ENCODE measurements at regions not wholly inside any gene's neighbourhood (a gene's known extent, or its start where the extent isn't known, plus 50 kb on each side); places are given as distances from the start of the nearest gene placed in this dataset.

DNA sequence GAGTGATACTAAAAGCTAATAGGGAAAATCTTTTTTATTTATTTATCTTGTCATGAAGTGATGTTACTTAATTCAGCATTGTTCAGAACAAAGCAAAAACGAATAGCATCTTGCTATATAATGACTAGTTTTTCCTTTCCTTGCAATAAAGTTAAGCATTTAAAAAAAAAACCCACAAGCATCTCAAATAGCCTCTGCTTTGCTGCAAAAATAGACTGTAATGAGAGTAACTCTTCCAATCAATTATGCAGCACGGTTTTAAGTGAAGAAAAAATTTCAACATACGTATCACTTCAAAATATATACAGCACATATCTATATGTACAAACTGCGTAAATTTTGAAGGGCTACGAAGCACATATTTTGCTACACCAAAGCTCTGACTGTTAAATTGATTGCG is 153.3 kb upstream of the VRK2 start:
- Mint-ChIP-seq H3K4me3 (no peak overlapping the region), H3K9me3 (no peaks in the 10 kb centered on the region), H3K36me3 (no peaks in the 10 kb centered on the region), H3K4me1 (peaks cover 0 to 9% (median 6%) of the 10 kb centered on the region in 7 donors), H3K27me3 (peaks cover 0 to 5% (median 0%) of the 10 kb centered on the region in 5 donors), H3K27ac (no peak overlapping the region)
- H3K27ac ChIP-seq (ENCODE audit: low read depth, low read length): no peak overlapping the region
- ChIA-PET POLR2A (no interaction called here), CTCF (no interaction called here)
- ATAC-seq: no peak
- intact Hi-C loops (cut with micrococcal nuclease): no loop called here
- H3K27me3 ChIP-seq (ENCODE audit: control insufficient read depth in 2 of 2, insufficient read depth in 2 of 2, low read length in 2 of 2): no peaks in the 10 kb centered on the region
- H3K9me3 ChIP-seq (ENCODE audit: control insufficient read depth in 2 of 3, low read length in 3 of 3): no peaks in the 10 kb centered on the region
- no peak for DNase-seq
- no peaks in the 10 kb centered on the region for H3K36me3 ChIP-seq (ENCODE audit: control insufficient read depth in 2 of 3, insufficient read depth in 3 of 3, low read length in 3 of 3)
- H3K4me1 ChIP-seq (ENCODE audit: control insufficient read depth in 2 of 2, insufficient read depth in 2 of 2, low read length in 2 of 2): no peaks in the 10 kb centered on the region
- H3K4me3 ChIP-seq (ENCODE audit: low read length): no peak overlapping the region

GRCh38 chr2:57893786-57894185 is 152.8 kb upstream of the VRK2 start:
- ChIA-PET POLR2A (no interaction called here), CTCF (no interaction called here)
- Mint-ChIP-seq H3K9me3 (no peaks in the 10 kb centered on the region), H3K27ac (no peak overlapping the region), H3K4me3 (no peak overlapping the region), H3K27me3 (peaks cover 0 to 5% (median under 1%) of the 10 kb centered on the region in 5 donors), H3K4me1 (peaks cover 0 to 5% (median 1%) of the 10 kb centered on the region in 7 donors), H3K36me3 (no peaks in the 10 kb centered on the region)
- H3K27ac ChIP-seq (ENCODE audit: low read depth, low read length): no peak overlapping the region
- no peak overlapping the region for H3K4me3 ChIP-seq (ENCODE audit: low read length)
- H3K9me3 ChIP-seq (ENCODE audit: control insufficient read depth in 2 of 3, low read length in 3 of 3): no peaks in the 10 kb centered on the region
- DNase-seq (no peak), ATAC-seq (no peak)
- H3K4me1 ChIP-seq (ENCODE audit: control insufficient read depth in 2 of 2, insufficient read depth in 2 of 2, low read length in 2 of 2): no peaks in the 10 kb centered on the region
- H3K27me3 ChIP-seq (ENCODE audit: control insufficient read depth in 2 of 2, insufficient read depth in 2 of 2, low read length in 2 of 2): no peaks in the 10 kb centered on the region
- H3K36me3 ChIP-seq (ENCODE audit: control insufficient read depth in 2 of 3, insufficient read depth in 3 of 3, low read length in 3 of 3): no peaks in the 10 kb centered on the region
- intact Hi-C loops (cut with micrococcal nuclease): no loop called here

GRCh38 chr2:57894381-57894780 is 152.2 kb upstream of the VRK2 start:
- Histone ChIP-seq H3K36me3 (ENCODE audit: control insufficient read depth in 2 of 3, insufficient read depth in 3 of 3, low read length in 3 of 3) (no peaks in the 10 kb centered on the region), H3K9me3 (ENCODE audit: control insufficient read depth in 2 of 3, low read length in 3 of 3) (no peaks in the 10 kb centered on the region), H3K27me3 (ENCODE audit: control insufficient read depth in 2 of 2, insufficient read depth in 2 of 2, low read length in 2 of 2) (no peaks in the 10 kb centered on the region), H3K27ac (ENCODE audit: low read depth, low read length) (no peak overlapping the region), H3K4me3 (ENCODE audit: low read length) (no peak overlapping the region), H3K4me1 (ENCODE audit: control insufficient read depth in 2 of 2, insufficient read depth in 2 of 2, low read length in 2 of 2) (no peaks in the 10 kb centered on the region)
- peaks cover 0 to 7% (median 3%) of the 10 kb centered on the region in 5 donors for H3K27me3 Mint-ChIP-seq
- POLR2A ChIA-PET: no interaction called here
- H3K4me1 Mint-ChIP-seq: peaks cover 0 to 1% (median 0%) of the 10 kb centered on the region in 7 donors
- no peak overlapping the region for H3K4me3 Mint-ChIP-seq
- no peaks in the 10 kb centered on the region for H3K36me3 Mint-ChIP-seq
- CTCF ChIA-PET: no interaction called here
- intact Hi-C loops (cut with micrococcal nuclease): no loop called here
- ATAC-seq (no peak), DNase-seq (no peak)
- no peaks in the 10 kb centered on the region for H3K9me3 Mint-ChIP-seq
- H3K27ac Mint-ChIP-seq: no peak overlapping the region

- H3K4me1 Mint-ChIP-seq: no peaks in the 10 kb centered on the region
- no peak overlapping the region for H3K4me3 Mint-ChIP-seq
- Histone ChIP-seq H3K4me3 (ENCODE audit: low read length) (no peak overlapping the region), H3K4me1 (ENCODE audit: control insufficient read depth in 2 of 2, insufficient read depth in 2 of 2, low read length in 2 of 2) (no peaks in the 10 kb centered on the region), H3K36me3 (ENCODE audit: control insufficient read depth in 2 of 3, insufficient read depth in 3 of 3, low read length in 3 of 3) (no peaks in the 10 kb centered on the region), H3K27me3 (ENCODE audit: control insufficient read depth in 2 of 2, insufficient read depth in 2 of 2, low read length in 2 of 2) (no peaks in the 10 kb centered on the region), H3K27ac (ENCODE audit: low read depth, low read length) (no peak overlapping the region), H3K9me3 (ENCODE audit: control insufficient read depth in 2 of 3, low read length in 3 of 3) (no peaks in the 10 kb centered on the region)
- DNase-seq (no peak), ATAC-seq (no peak)
- ChIA-PET POLR2A (no interaction called here), CTCF (no interaction called here)
- intact Hi-C loops (cut with micrococcal nuclease): no loop called here
- H3K27me3 Mint-ChIP-seq: peaks cover 0 to 14% (median 3%) of the 10 kb centered on the region in 5 donors
- no peaks in the 10 kb centered on the region for H3K36me3 Mint-ChIP-seq
- no peak overlapping the region for H3K27ac Mint-ChIP-seq
- H3K9me3 Mint-ChIP-seq: no peaks in the 10 kb centered on the region
Observed at GRCh38 chr2:57897920-57898319, 148.7 kb upstream of the VRK2 start.

DNA sequence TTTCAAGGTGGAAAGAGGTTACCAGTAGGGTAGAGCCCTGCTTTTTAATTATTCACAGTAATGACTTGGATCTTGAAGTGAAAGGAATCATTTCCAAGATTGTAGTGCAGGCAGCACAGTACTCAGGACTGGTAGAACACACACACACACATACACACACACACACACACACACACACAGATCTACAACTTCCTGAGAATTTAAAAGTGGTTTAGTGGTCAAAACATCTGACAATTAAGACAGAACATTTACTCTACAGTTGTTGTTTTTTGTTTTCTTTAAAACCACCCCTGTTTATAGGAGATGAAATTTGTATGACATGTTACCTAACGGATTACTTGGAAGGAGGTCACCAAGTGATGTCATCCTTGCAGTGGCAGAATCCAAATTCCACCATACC is 146.7 kb upstream of the VRK2 start:
- Histone ChIP-seq H3K27me3 (ENCODE audit: control insufficient read depth in 2 of 2, insufficient read depth in 2 of 2, low read length in 2 of 2) (no peaks in the 10 kb centered on the region), H3K9me3 (ENCODE audit: control insufficient read depth in 2 of 3, low read length in 3 of 3) (no peaks in the 10 kb centered on the region), H3K4me3 (ENCODE audit: low read length) (no peak overlapping the region), H3K27ac (ENCODE audit: low read depth, low read length) (no peak overlapping the region), H3K4me1 (ENCODE audit: control insufficient read depth in 2 of 2, insufficient read depth in 2 of 2, low read length in 2 of 2) (no peaks in the 10 kb centered on the region), H3K36me3 (ENCODE audit: control insufficient read depth in 2 of 3, insufficient read depth in 3 of 3, low read length in 3 of 3) (no peaks in the 10 kb centered on the region)
- H3K27ac Mint-ChIP-seq: no peak overlapping the region
- H3K4me1 Mint-ChIP-seq: no peaks in the 10 kb centered on the region
- H3K4me3 Mint-ChIP-seq: no peak overlapping the region
- no peaks in the 10 kb centered on the region for H3K9me3 Mint-ChIP-seq
- no peaks in the 10 kb centered on the region for H3K36me3 Mint-ChIP-seq
- CTCF ChIA-PET: no interaction called here
- ATAC-seq (no peak), DNase-seq (no peak)
- POLR2A ChIA-PET: no interaction called here
- H3K27me3 Mint-ChIP-seq: peaks cover 0 to 14% (median 3%) of the 10 kb centered on the region in 5 donors
- intact Hi-C loops (cut with micrococcal nuclease): loop anchor here (10.0 kb wide), 2 partner anchors 335 to 655 kb away; no protein-coding TSS in a partner anchor

- intact Hi-C loops (cut with micrococcal nuclease): loop anchor here (10.0 kb wide), 2 partner anchors 332 to 652 kb away; no protein-coding TSS in a partner anchor
- CTCF ChIA-PET: no interaction called here
- no peak overlapping the region for H3K27ac Mint-ChIP-seq
Observed at GRCh38 chr2:57902578-57902977, 144.0 kb upstream of the VRK2 start.

DNA sequence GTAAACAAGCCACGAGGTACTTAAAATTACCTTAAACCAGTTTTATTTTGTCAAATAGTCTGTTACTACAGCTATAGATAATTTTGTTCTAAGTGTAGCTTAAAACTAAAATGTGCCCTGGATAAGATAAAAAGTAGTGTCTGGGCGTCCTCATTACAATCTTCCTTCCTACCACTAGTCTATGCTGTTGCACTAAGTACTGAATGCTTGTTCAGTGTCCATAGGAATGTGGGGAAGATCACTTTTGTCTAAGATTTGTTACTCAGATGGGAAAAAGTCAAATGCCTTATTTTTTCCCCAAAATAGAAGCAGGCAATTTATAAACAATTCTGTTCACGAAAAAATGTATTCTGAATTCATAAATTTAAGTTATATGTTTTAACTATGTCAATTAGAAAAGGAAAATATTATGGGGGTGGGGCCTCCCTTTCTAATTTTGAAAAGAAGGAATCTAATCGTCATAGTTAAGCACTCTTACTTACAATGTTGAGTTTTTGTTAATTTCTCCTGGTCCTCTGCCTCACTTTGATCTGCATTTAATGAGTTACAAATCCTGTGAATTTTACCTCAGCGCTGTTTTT is 140.4 kb upstream of the VRK2 start:
- no peaks in the 10 kb centered on the region for H3K27me3 ChIP-seq (ENCODE audit: control insufficient read depth in 2 of 2, insufficient read depth in 2 of 2, low read length in 2 of 2)
- H3K36me3 ChIP-seq (ENCODE audit: control insufficient read depth in 2 of 3, insufficient read depth in 3 of 3, low read length in 3 of 3): no peaks in the 10 kb centered on the region
- POLR2A ChIA-PET: no interaction called here
- H3K4me3 ChIP-seq (ENCODE audit: low read length): no peak overlapping the region
- H3K9me3 ChIP-seq (ENCODE audit: control insufficient read depth in 2 of 3, low read length in 3 of 3): no peaks in the 10 kb centered on the region
- peak in 3 of 9 donors; percentile 2 to 18 (median 3) for DNase-seq
- Mint-ChIP-seq H3K36me3 (peaks cover 0 to 8% (median 0%) of the 10 kb centered on the region in 5 donors), H3K27ac (no peak overlapping the region), H3K27me3 (peaks cover 0 to 6% (median 0%) of the 10 kb centered on the region in 5 donors), H3K4me3 (no peak overlapping the region), H3K9me3 (no peaks in the 10 kb centered on the region), H3K4me1 (peaks cover 0 to 22% (median 4%) of the 10 kb centered on the region in 7 donors)
- peak; percentile 67 for ATAC-seq
- no peaks in the 10 kb centered on the region for H3K4me1 ChIP-seq (ENCODE audit: control insufficient read depth in 2 of 2, insufficient read depth in 2 of 2, low read length in 2 of 2)
- CTCF ChIA-PET: interaction anchor here (0.6 to 0.7 kb wide), 2 partner anchors 68 to 762 kb away, joined by 3 to 5 read pairs; no protein-coding TSS in a partner anchor
- intact Hi-C loops (cut with micrococcal nuclease): loop anchor here (1.0 to 10.0 kb wide), 7 partner anchors 141 to 776 kb away; partner anchors contain the start of gene VRK2 (in 1 of the 2)
- H3K27ac ChIP-seq (ENCODE audit: low read depth, low read length): no peak overlapping the region

More at GRCh38 chr2:57902578-57902977, 144.0 kb upstream of the VRK2 start:
- no peak for ATAC-seq
- H3K36me3 Mint-ChIP-seq: peaks cover 0 to 1% (median 0%) of the 10 kb centered on the region in 5 donors
- no peak for DNase-seq
- Histone ChIP-seq H3K4me3 (ENCODE audit: low read length) (no peak overlapping the region), H3K4me1 (ENCODE audit: control insufficient read depth in 2 of 2, insufficient read depth in 2 of 2, low read length in 2 of 2) (no peaks in the 10 kb centered on the region), H3K36me3 (ENCODE audit: control insufficient read depth in 2 of 3, insufficient read depth in 3 of 3, low read length in 3 of 3) (no peaks in the 10 kb centered on the region), H3K9me3 (ENCODE audit: control insufficient read depth in 2 of 3, low read length in 3 of 3) (no peaks in the 10 kb centered on the region), H3K27me3 (ENCODE audit: control insufficient read depth in 2 of 2, insufficient read depth in 2 of 2, low read length in 2 of 2) (no peaks in the 10 kb centered on the region), H3K27ac (ENCODE audit: low read depth, low read length) (no peak overlapping the region)
- POLR2A ChIA-PET: no interaction called here
- H3K9me3 Mint-ChIP-seq: no peaks in the 10 kb centered on the region
- H3K4me3 Mint-ChIP-seq: no peak overlapping the region
- peaks cover 0 to 13% (median 3%) of the 10 kb centered on the region in 5 donors for H3K27me3 Mint-ChIP-seq
- peaks cover 0 to 6% (median 0%) of the 10 kb centered on the region in 7 donors for H3K4me1 Mint-ChIP-seq

Measured in naive thymus-derived CD4-positive, alpha-beta T cell (primary cell).